ENCODE measurements at regions not wholly inside any gene's neighbourhood (a gene's known extent, or its start where the extent isn't known, plus 50 kb on each side); places are given as distances from the start of the nearest gene placed in this dataset.

GRCh38 chr3:103950676-103951075 is 1416.0 kb upstream of the ALCAM start:
- no peak for TF ChIP-seq EZH2 (IDR thresholded peaks at IDR 0.05; ENCODE audit: borderline replicate concordance)
- TF ChIP-seq CTCF (IDR thresholded peaks at IDR 0.05; ENCODE audit: poor library complexity) = no peak
- TF ChIP-seq EZH2phosphoT487 (IDR thresholded peaks at IDR 0.05; ENCODE audit: low read depth, severe bottlenecking, unreplicated experiment) = no peak
- H2AFZ ChIP-seq = no peak overlapping the region
- H4K20me1 ChIP-seq (ENCODE audit: insufficient read depth, poor library complexity, severe bottlenecking) = no peaks in the 10 kb centered on the region
- no peak for DNase-seq (ENCODE audit: low spot score)
- 69% methylated on average over 3 of the region's 3 CpGs for WGBS (ENCODE audit: low lambda C conversion rate, missing lambda C conversion rate)
- no peaks in the 10 kb centered on the region for H3K9me2 ChIP-seq (replicated peaks; ENCODE audit: insufficient read depth)
- no peaks in the 10 kb centered on the region for H3K4me1 ChIP-seq (ENCODE audit: insufficient read depth)
- no peaks in the 10 kb centered on the region for H3K36me3 ChIP-seq (replicated peaks; ENCODE audit: insufficient read depth, low read depth)
- H3K27ac ChIP-seq = no peak overlapping the region
- H3K79me2 ChIP-seq = no peaks in the 10 kb centered on the region
- H3K4me3 ChIP-seq = no peak overlapping the region
- no peaks in the 10 kb centered on the region for H3K27me3 ChIP-seq
- H3K4me2 ChIP-seq = no peak overlapping the region
- H3K9me3 ChIP-seq (ENCODE audit: low read depth) = no peaks in the 10 kb centered on the region

GRCh38 chr3:103953796-103954195 is 1412.9 kb upstream of the ALCAM start:
- no peaks in the 10 kb centered on the region for H3K36me3 ChIP-seq (replicated peaks; ENCODE audit: insufficient read depth, low read depth)
- H3K9me2 ChIP-seq (replicated peaks; ENCODE audit: insufficient read depth) = no peaks in the 10 kb centered on the region
- no peak overlapping the region for H3K4me3 ChIP-seq
- no peaks in the 10 kb centered on the region for H3K27me3 ChIP-seq
- H3K4me2 ChIP-seq = no peak overlapping the region
- DNase-seq (ENCODE audit: low spot score) = no peak
- no peak overlapping the region for H2AFZ ChIP-seq
- WGBS (ENCODE audit: low lambda C conversion rate, missing lambda C conversion rate) = 88% methylated on average over 2 of the region's 2 CpGs
- H3K79me2 ChIP-seq = no peaks in the 10 kb centered on the region
- no peak overlapping the region for H3K27ac ChIP-seq
- H4K20me1 ChIP-seq (ENCODE audit: insufficient read depth, poor library complexity, severe bottlenecking) = no peaks in the 10 kb centered on the region
- H3K4me1 ChIP-seq (ENCODE audit: insufficient read depth) = no peaks in the 10 kb centered on the region
- H3K9me3 ChIP-seq (ENCODE audit: low read depth) = no peaks in the 10 kb centered on the region
- TF ChIP-seq EZH2 (IDR thresholded peaks at IDR 0.05; ENCODE audit: borderline replicate concordance) = no peak

GRCh38 chr3:103960819-103961218 is 1405.9 kb upstream of the ALCAM start:
- Histone ChIP-seq H3K9me2 (replicated peaks; ENCODE audit: insufficient read depth) (no peaks in the 10 kb centered on the region), H3K4me3 (no peak overlapping the region), H3K27me3 (no peaks in the 10 kb centered on the region), H4K20me1 (ENCODE audit: insufficient read depth, poor library complexity, severe bottlenecking) (no peaks in the 10 kb centered on the region), H3K9me3 (ENCODE audit: low read depth) (no peaks in the 10 kb centered on the region), H2AFZ (no peak overlapping the region), H3K36me3 (replicated peaks; ENCODE audit: insufficient read depth, low read depth) (no peaks in the 10 kb centered on the region), H3K79me2 (no peaks in the 10 kb centered on the region), H3K4me2 (no peak overlapping the region), H3K4me1 (ENCODE audit: insufficient read depth) (peaks cover 4% of the 10 kb centered on the region), H3K27ac (no peak overlapping the region)
- no peak for DNase-seq (ENCODE audit: low spot score)
- TF ChIP-seq CTCF (IDR thresholded peaks at IDR 0.05; ENCODE audit: poor library complexity) = no peak
- TF ChIP-seq EZH2 (IDR thresholded peaks at IDR 0.05; ENCODE audit: borderline replicate concordance) = no peak
- no peak for TF ChIP-seq EZH2phosphoT487 (IDR thresholded peaks at IDR 0.05; ENCODE audit: low read depth, severe bottlenecking, unreplicated experiment)

GRCh38 chr3:103963599-103963998 is 1403.1 kb upstream of the ALCAM start:
- no peaks in the 10 kb centered on the region for H3K9me2 ChIP-seq (replicated peaks; ENCODE audit: insufficient read depth)
- no peak for TF ChIP-seq EZH2phosphoT487 (IDR thresholded peaks at IDR 0.05; ENCODE audit: low read depth, severe bottlenecking, unreplicated experiment)
- TF ChIP-seq CTCF (IDR thresholded peaks at IDR 0.05; ENCODE audit: poor library complexity) = no peak
- TF ChIP-seq EZH2 (IDR thresholded peaks at IDR 0.05; ENCODE audit: borderline replicate concordance) = no peak
- H3K36me3 ChIP-seq (replicated peaks; ENCODE audit: insufficient read depth, low read depth) = no peaks in the 10 kb centered on the region
- H3K27ac ChIP-seq = no peak overlapping the region
- H4K20me1 ChIP-seq (ENCODE audit: insufficient read depth, poor library complexity, severe bottlenecking) = no peaks in the 10 kb centered on the region
- 54% methylated on average over 2 of the region's 2 CpGs for WGBS (ENCODE audit: low lambda C conversion rate, missing lambda C conversion rate)
- H3K79me2 ChIP-seq = no peaks in the 10 kb centered on the region
- H3K9me3 ChIP-seq (ENCODE audit: low read depth) = no peaks in the 10 kb centered on the region
- H3K27me3 ChIP-seq = no peaks in the 10 kb centered on the region
- H3K4me3 ChIP-seq = no peak overlapping the region
- no peak for DNase-seq (ENCODE audit: low spot score)
- H2AFZ ChIP-seq = no peak overlapping the region
- H3K4me2 ChIP-seq = no peak overlapping the region
- H3K4me1 ChIP-seq (ENCODE audit: insufficient read depth) = peaks cover 4% of the 10 kb centered on the region
